Esophagus squamous epithelium (tissue), 4 donors: ENCODE measurements at regions not wholly inside any gene's neighbourhood (a gene's known extent, or its start where the extent isn't known, plus 50 kb on each side); places are given as distances from the start of the nearest gene placed in this dataset.

Experiments
- POLR2A ChIP-seq, 4 donors: fragments of 450-650 bp; IDR thresholded peaks; one replicate each; pipeline ENCODE4 v1.6.1; 2017; ENCODE audit warnings: antibody characterized with exemption in 4 of 4, mild to moderate bottlenecking in 4 of 4, moderate library complexity in 3 of 4
- TF ChIP-seq, protein P1 (sequence below), 6 experiments: fragments of 450-650 bp in 4 of 6; fragments of 200-600 bp in 2 of 6; sonication (generic) in 2 of 6; IDR thresholded peaks; one replicate each; pipeline ENCODE4 v1.5.1; 2016 to 2019; ENCODE audit warnings: antibody characterized with exemption in 6 of 6, mild to moderate bottlenecking in 4 of 6, moderate library complexity in 4 of 6

DNA sequence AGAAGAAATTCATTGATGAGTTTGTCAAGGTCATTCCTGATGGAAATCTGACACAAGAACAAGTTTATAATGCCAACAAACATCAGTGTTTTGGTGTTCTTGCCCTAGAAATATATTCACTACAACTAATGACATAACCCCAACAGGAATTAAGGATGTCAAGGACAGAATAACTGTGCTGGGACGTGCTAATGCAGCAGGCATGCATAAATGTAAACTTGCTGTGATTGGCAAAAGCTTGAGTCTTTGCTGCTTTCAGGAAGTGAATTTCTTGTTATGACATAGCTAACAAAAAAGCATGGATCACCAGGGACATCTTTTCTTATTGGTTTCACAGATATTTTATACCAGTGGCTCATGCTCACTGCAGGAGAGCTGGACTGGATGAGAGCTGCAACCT lies 144.6 kb downstream of the KCTD12 start:
- TF ChIP-seq, protein P1, sequence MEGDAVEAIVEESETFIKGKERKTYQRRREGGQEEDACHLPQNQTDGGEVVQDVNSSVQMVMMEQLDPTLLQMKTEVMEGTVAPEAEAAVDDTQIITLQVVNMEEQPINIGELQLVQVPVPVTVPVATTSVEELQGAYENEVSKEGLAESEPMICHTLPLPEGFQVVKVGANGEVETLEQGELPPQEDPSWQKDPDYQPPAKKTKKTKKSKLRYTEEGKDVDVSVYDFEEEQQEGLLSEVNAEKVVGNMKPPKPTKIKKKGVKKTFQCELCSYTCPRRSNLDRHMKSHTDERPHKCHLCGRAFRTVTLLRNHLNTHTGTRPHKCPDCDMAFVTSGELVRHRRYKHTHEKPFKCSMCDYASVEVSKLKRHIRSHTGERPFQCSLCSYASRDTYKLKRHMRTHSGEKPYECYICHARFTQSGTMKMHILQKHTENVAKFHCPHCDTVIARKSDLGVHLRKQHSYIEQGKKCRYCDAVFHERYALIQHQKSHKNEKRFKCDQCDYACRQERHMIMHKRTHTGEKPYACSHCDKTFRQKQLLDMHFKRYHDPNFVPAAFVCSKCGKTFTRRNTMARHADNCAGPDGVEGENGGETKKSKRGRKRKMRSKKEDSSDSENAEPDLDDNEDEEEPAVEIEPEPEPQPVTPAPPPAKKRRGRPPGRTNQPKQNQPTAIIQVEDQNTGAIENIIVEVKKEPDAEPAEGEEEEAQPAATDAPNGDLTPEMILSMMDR (IDR thresholded peaks at IDR 0.05): no peak
- no peak for TF ChIP-seq POLR2A (IDR thresholded peaks at IDR 0.05)
